ENCODE measurements at regions not wholly inside any gene's neighbourhood (a gene's known extent, or its start where the extent isn't known, plus 50 kb on each side); places are given as distances from the start of the nearest gene placed in this dataset.
A peak's percentile ranks its signal among the peaks of the same experiment; 100 is the strongest.

GRCh38 chr3:153970047-153970446 is 151.1 kb upstream of the ARHGEF26 start:
- Mint-ChIP-seq H3K4me1 (no peaks in the 10 kb centered on the region), H3K4me3 (no peak overlapping the region), H3K27me3 (peaks cover 4 to 11% of the 10 kb centered on the region in 2 donors), H3K36me3 (no peaks in the 10 kb centered on the region), H3K9me3 (peaks cover 0 to 3% (median 0%) of the 10 kb centered on the region in 3 donors), H3K27ac (no peak overlapping the region)
- ChIA-PET POLR2A (no interaction called here), CTCF (interaction anchor here in 1 of 2 donors (0.6 to 1.4 kb wide), 2 partner anchors 927 to 1267 kb away, joined by 3 to 7 read pairs; no protein-coding TSS in a partner anchor)
- no peaks in the 10 kb centered on the region for H3K27me3 ChIP-seq (replicated peaks in 1 of 2; ENCODE audit: control insufficient read depth in 2 of 2, extremely low read depth in 1 of 2, insufficient read depth in 2 of 2, low read length in 1 of 2)
- ATAC-seq (replicated peaks in 1 of 4) (no peak), DNase-seq (no peak)
- H3K4me1 ChIP-seq (ENCODE audit: control insufficient read depth in 1 of 2, extremely low read depth in 1 of 2, insufficient read depth in 2 of 2, low read length in 2 of 2): no peaks in the 10 kb centered on the region
- H3K27ac ChIP-seq (ENCODE audit: low read length): no peak overlapping the region
- H3K9me3 ChIP-seq: no peaks in the 10 kb centered on the region
- H3K36me3 ChIP-seq (ENCODE audit: control insufficient read depth in 2 of 2, extremely low read depth in 1 of 2, insufficient read depth in 1 of 2, low read length in 1 of 2): no peaks in the 10 kb centered on the region
- no peak overlapping the region for H3K4me3 ChIP-seq (ENCODE audit: control insufficient read depth in 1 of 2, extremely low read depth in 1 of 2, low read length in 1 of 2)

- POLR2A ChIA-PET: no interaction called here
- Histone ChIP-seq H3K27me3 (replicated peaks in 1 of 2; ENCODE audit: control insufficient read depth in 2 of 2, extremely low read depth in 1 of 2, insufficient read depth in 2 of 2, low read length in 1 of 2) (no peaks in the 10 kb centered on the region), H3K4me3 (ENCODE audit: control insufficient read depth in 1 of 2, extremely low read depth in 1 of 2, low read length in 1 of 2) (no peak overlapping the region), H3K9me3 (no peaks in the 10 kb centered on the region), H3K36me3 (ENCODE audit: control insufficient read depth in 2 of 2, extremely low read depth in 1 of 2, insufficient read depth in 1 of 2, low read length in 1 of 2) (no peaks in the 10 kb centered on the region), H3K4me1 (ENCODE audit: control insufficient read depth in 1 of 2, extremely low read depth in 1 of 2, insufficient read depth in 2 of 2, low read length in 2 of 2) (no peaks in the 10 kb centered on the region), H3K27ac (ENCODE audit: low read length) (no peak overlapping the region)
- ATAC-seq (replicated peaks in 1 of 4) (no peak), DNase-seq (peak in 1 of 35 experiments; percentile 2)
- CTCF ChIA-PET: interaction anchor here (0.6 to 1.4 kb wide), 4 partner anchors 491 to 947 kb away, joined by 3 to 7 read pairs (median 3); no protein-coding TSS in a partner anchor
- H3K36me3 Mint-ChIP-seq: no peaks in the 10 kb centered on the region
- H3K27me3 Mint-ChIP-seq: peaks cover 4 to 15% of the 10 kb centered on the region in 2 donors
- 0% methylated on average over 1 of the region's 1 CpG for WGBS (ENCODE audit: insufficient coverage)
- H3K4me3 Mint-ChIP-seq: no peak overlapping the region
- H3K4me1 Mint-ChIP-seq: no peaks in the 10 kb centered on the region
- no peak overlapping the region for H3K27ac Mint-ChIP-seq
- H3K9me3 Mint-ChIP-seq: peaks cover 0 to 3% (median 0%) of the 10 kb centered on the region in 3 donors
Measured at GRCh38 chr3:153970741-153971347, 150.3 kb upstream of the ARHGEF26 start.

- ChIA-PET POLR2A (no interaction called here), CTCF (no interaction called here)
- no peaks in the 10 kb centered on the region for H3K4me1 ChIP-seq (ENCODE audit: control insufficient read depth in 1 of 2, extremely low read depth in 1 of 2, insufficient read depth in 2 of 2, low read length in 2 of 2)
- H3K9me3 ChIP-seq: no peaks in the 10 kb centered on the region
- no peaks in the 10 kb centered on the region for H3K36me3 Mint-ChIP-seq
- WGBS (ENCODE audit: insufficient coverage): 71% methylated on average over 1 of the region's 1 CpG
- DNase-seq (no peak), ATAC-seq (replicated peaks in 1 of 4) (no peak)
- no peaks in the 10 kb centered on the region for H3K27me3 ChIP-seq (replicated peaks in 1 of 2; ENCODE audit: control insufficient read depth in 2 of 2, extremely low read depth in 1 of 2, insufficient read depth in 2 of 2, low read length in 1 of 2)
- no peaks in the 10 kb centered on the region for H3K4me1 Mint-ChIP-seq
- H3K4me3 Mint-ChIP-seq: no peak overlapping the region
- no peaks in the 10 kb centered on the region for H3K36me3 ChIP-seq (ENCODE audit: control insufficient read depth in 2 of 2, extremely low read depth in 1 of 2, insufficient read depth in 1 of 2, low read length in 1 of 2)
- H3K27me3 Mint-ChIP-seq: peaks cover 4 to 19% of the 10 kb centered on the region in 2 donors
- H3K9me3 Mint-ChIP-seq: no peaks in the 10 kb centered on the region
- no peak overlapping the region for H3K27ac ChIP-seq (ENCODE audit: low read length)
- H3K27ac Mint-ChIP-seq: no peak overlapping the region
- no peak overlapping the region for H3K4me3 ChIP-seq (ENCODE audit: control insufficient read depth in 1 of 2, extremely low read depth in 1 of 2, low read length in 1 of 2)
Measured at GRCh38 chr3:153972862-153973261, 148.3 kb upstream of the ARHGEF26 start.

- Histone ChIP-seq H3K27me3 (replicated peaks in 1 of 2; ENCODE audit: control insufficient read depth in 2 of 2, extremely low read depth in 1 of 2, insufficient read depth in 2 of 2, low read length in 1 of 2) (no peaks in the 10 kb centered on the region), H3K4me1 (ENCODE audit: control insufficient read depth in 1 of 2, extremely low read depth in 1 of 2, insufficient read depth in 2 of 2, low read length in 2 of 2) (no peaks in the 10 kb centered on the region), H3K9me3 (no peaks in the 10 kb centered on the region), H3K36me3 (ENCODE audit: control insufficient read depth in 2 of 2, extremely low read depth in 1 of 2, insufficient read depth in 1 of 2, low read length in 1 of 2) (no peaks in the 10 kb centered on the region), H3K27ac (ENCODE audit: low read length) (no peak overlapping the region), H3K4me3 (ENCODE audit: control insufficient read depth in 1 of 2, extremely low read depth in 1 of 2, low read length in 1 of 2) (no peak overlapping the region)
- Mint-ChIP-seq H3K27ac (no peak overlapping the region), H3K36me3 (no peaks in the 10 kb centered on the region), H3K4me1 (no peaks in the 10 kb centered on the region), H3K4me3 (no peak overlapping the region), H3K27me3 (peaks cover 0 to 15% of the 10 kb centered on the region in 2 donors), H3K9me3 (no peaks in the 10 kb centered on the region)
- WGBS (ENCODE audit: insufficient coverage): no CpG with 5 or more reads among the region's 3 CpGs
- DNase-seq (no peak), ATAC-seq (replicated peaks in 1 of 4) (no peak)
- POLR2A ChIA-PET: no interaction called here
- CTCF ChIA-PET: no interaction called here
Measured at GRCh38 chr3:153973722-153974265, 147.4 kb upstream of the ARHGEF26 start.

- ChIA-PET CTCF (no interaction called here), POLR2A (no interaction called here)
- Mint-ChIP-seq H3K4me1 (no peaks in the 10 kb centered on the region), H3K27ac (no peak overlapping the region), H3K4me3 (no peak overlapping the region), H3K27me3 (peaks cover 4 to 15% of the 10 kb centered on the region in 2 donors), H3K9me3 (no peaks in the 10 kb centered on the region), H3K36me3 (no peaks in the 10 kb centered on the region)
- ATAC-seq (replicated peaks in 1 of 4): no peak
- H3K9me3 ChIP-seq: no peaks in the 10 kb centered on the region
- no peak overlapping the region for H3K4me3 ChIP-seq (ENCODE audit: control insufficient read depth in 1 of 2, extremely low read depth in 1 of 2, low read length in 1 of 2)
- no peaks in the 10 kb centered on the region for H3K27me3 ChIP-seq (replicated peaks in 1 of 2; ENCODE audit: control insufficient read depth in 2 of 2, extremely low read depth in 1 of 2, insufficient read depth in 2 of 2, low read length in 1 of 2)
- no peaks in the 10 kb centered on the region for H3K4me1 ChIP-seq (ENCODE audit: control insufficient read depth in 1 of 2, extremely low read depth in 1 of 2, insufficient read depth in 2 of 2, low read length in 2 of 2)
- no peak for DNase-seq
- H3K27ac ChIP-seq (ENCODE audit: low read length): no peak overlapping the region
- no peaks in the 10 kb centered on the region for H3K36me3 ChIP-seq (ENCODE audit: control insufficient read depth in 2 of 2, extremely low read depth in 1 of 2, insufficient read depth in 1 of 2, low read length in 1 of 2)
Measured at GRCh38 chr3:153974614-153975013, 146.6 kb upstream of the ARHGEF26 start.

GRCh38 chr3:153976891-153977554 is 144.2 kb upstream of the ARHGEF26 start:
- ChIA-PET CTCF (no interaction called here), POLR2A (no interaction called here)
- WGBS (ENCODE audit: insufficient coverage): 40% methylated on average over 1 of the region's 2 CpGs
- Mint-ChIP-seq H3K9me3 (no peaks in the 10 kb centered on the region), H3K27ac (no peak overlapping the region), H3K4me1 (no peaks in the 10 kb centered on the region), H3K4me3 (no peak overlapping the region), H3K27me3 (peaks cover 4 to 12% of the 10 kb centered on the region in 2 donors), H3K36me3 (no peaks in the 10 kb centered on the region)
- DNase-seq: no peak
- Histone ChIP-seq H3K27ac (ENCODE audit: low read length) (no peak overlapping the region), H3K36me3 (ENCODE audit: control insufficient read depth in 2 of 2, extremely low read depth in 1 of 2, insufficient read depth in 1 of 2, low read length in 1 of 2) (no peaks in the 10 kb centered on the region), H3K4me1 (ENCODE audit: control insufficient read depth in 1 of 2, extremely low read depth in 1 of 2, insufficient read depth in 2 of 2, low read length in 2 of 2) (no peaks in the 10 kb centered on the region), H3K9me3 (no peaks in the 10 kb centered on the region), H3K4me3 (ENCODE audit: control insufficient read depth in 1 of 2, extremely low read depth in 1 of 2, low read length in 1 of 2) (no peak overlapping the region), H3K27me3 (replicated peaks in 1 of 2; ENCODE audit: control insufficient read depth in 2 of 2, extremely low read depth in 1 of 2, insufficient read depth in 2 of 2, low read length in 1 of 2) (no peaks in the 10 kb centered on the region)
- ATAC-seq (replicated peaks in 1 of 4): no peak

All from T-cell (primary cell).